Sigmoid colon (tissue), 6 donors: ENCODE measurements at regions not wholly inside any gene's neighbourhood (a gene's known extent, or its start where the extent isn't known, plus 50 kb on each side); places are given as distances from the start of the nearest gene placed in this dataset.

Experiments
- DNase-seq: peaks from one replicate; pipeline ENCODE4 v3.0.0-alpha.2; 2019
- H3K27ac ChIP-seq, 4 donors: fragments of 200-600 bp; sonication (generic); one replicate each; pipeline ENCODE4 v1.5.1; 2016 to 2019; ENCODE audit warnings: mild to moderate bottlenecking in 1 of 4
- H3K27me3 ChIP-seq, 3 donors: fragments of 200-600 bp; sonication (generic); one replicate each; pipeline ENCODE4 v1.5.1; 2019; ENCODE audit warnings: mild to moderate bottlenecking in 1 of 3
- H3K36me3 ChIP-seq, 4 donors: fragments of 200-600 bp; sonication (generic); one replicate each; pipeline ENCODE4 v1.5.1; 2016 to 2019
- H3K4me1 ChIP-seq, 4 donors: fragments of 200-600 bp; sonication (generic); one replicate each; pipeline ENCODE4 v1.5.1; 2017 to 2019
- H3K4me3 ChIP-seq, 4 donors: fragments of 200-600 bp; sonication (generic); one replicate each; pipeline ENCODE4 v1.5.1; 2017 to 2019; ENCODE audit warnings: mild to moderate bottlenecking in 2 of 4, moderate library complexity in 1 of 4
- H3K9me3 ChIP-seq, 4 donors: fragments of 200-600 bp in 3 of 4; sonication (generic) in 3 of 4; one replicate each; pipeline versions ENCODE4 v1.5.1 to v1.6.1; 2013 to 2019
- EP300 ChIP-seq, 4 donors: sonication (generic); formaldehyde crosslinking; IDR thresholded peaks; one replicate each; pipeline ENCODE4 v1.6.1; 2017; ENCODE audit warnings: antibody characterized with exemption in 4 of 4
- POLR2A ChIP-seq, 2 donors: fragments of 450-650 bp; IDR thresholded peaks; one replicate each; pipeline ENCODE4 v1.6.1; 2016; ENCODE audit warnings: antibody characterized with exemption in 2 of 2, mild to moderate bottlenecking in 2 of 2, moderate library complexity in 2 of 2
- POLR2AphosphoS5 ChIP-seq, 4 donors: sonication (generic); formaldehyde crosslinking; IDR thresholded peaks; one replicate each; pipeline ENCODE4 v1.6.1; 2017; ENCODE audit warnings: antibody characterized with exemption in 4 of 4
- WGBS, 2 donors: extraction: QIAGEN DNeasy Blood & Tissue Kit; methylation state at CpG; one replicate each; pipeline ENCODE4 v1.1.7; 2013; 5-methylcytosine and 5-hydroxymethylcytosine counted together
- intact Hi-C: fragments of 100-400 bp; cut with DNase I; formaldehyde crosslinking; loops from one replicate; pipeline ENCODE4 v1.15.1; 2023
- TF ChIP-seq, protein P1 (sequence below), 4 experiments: fragments of 450-650 bp in 3 of 4; fragments of 200-600 bp in 1 of 4; IDR thresholded peaks; one replicate each; pipeline ENCODE4 v1.5.1; 2016 to 2019; ENCODE audit warnings: antibody characterized with exemption in 4 of 4, mild to moderate bottlenecking in 3 of 4, moderate library complexity in 2 of 4
- donor health status: healthy with polysubstance abuse.
- donor health status: healthy.

GRCh38 chr3:147758771-147759170 lies 349.6 kb downstream of the ZIC1 start:
- Histone ChIP-seq H3K4me1 (peaks cover 0 to 63% (median 37%) of the 10 kb centered on the region in 4 donors), H3K27ac (peak overlapping the region; percentile 16 to 68 (median 40)), H3K9me3 (no peaks in the 10 kb centered on the region), H3K36me3 (no peaks in the 10 kb centered on the region), H3K27me3 (no peaks in the 10 kb centered on the region), H3K4me3 (no peak overlapping the region)
- intact Hi-C loops: no loop called here
- 73 to 78% methylated on average over 2 of the region's 2 CpGs for WGBS, 2 donors
- DNase-seq: no peak
- TF ChIP-seq POLR2A (IDR thresholded peaks at IDR 0.05) (no peak), EP300 (IDR thresholded peaks at IDR 0.05) (peak in 1 of 4 donors; percentile 45), POLR2AphosphoS5 (IDR thresholded peaks at IDR 0.05) (peak in 3 of 4 donors; percentile 14 to 75 (median 73))
- TF ChIP-seq, protein P1, sequence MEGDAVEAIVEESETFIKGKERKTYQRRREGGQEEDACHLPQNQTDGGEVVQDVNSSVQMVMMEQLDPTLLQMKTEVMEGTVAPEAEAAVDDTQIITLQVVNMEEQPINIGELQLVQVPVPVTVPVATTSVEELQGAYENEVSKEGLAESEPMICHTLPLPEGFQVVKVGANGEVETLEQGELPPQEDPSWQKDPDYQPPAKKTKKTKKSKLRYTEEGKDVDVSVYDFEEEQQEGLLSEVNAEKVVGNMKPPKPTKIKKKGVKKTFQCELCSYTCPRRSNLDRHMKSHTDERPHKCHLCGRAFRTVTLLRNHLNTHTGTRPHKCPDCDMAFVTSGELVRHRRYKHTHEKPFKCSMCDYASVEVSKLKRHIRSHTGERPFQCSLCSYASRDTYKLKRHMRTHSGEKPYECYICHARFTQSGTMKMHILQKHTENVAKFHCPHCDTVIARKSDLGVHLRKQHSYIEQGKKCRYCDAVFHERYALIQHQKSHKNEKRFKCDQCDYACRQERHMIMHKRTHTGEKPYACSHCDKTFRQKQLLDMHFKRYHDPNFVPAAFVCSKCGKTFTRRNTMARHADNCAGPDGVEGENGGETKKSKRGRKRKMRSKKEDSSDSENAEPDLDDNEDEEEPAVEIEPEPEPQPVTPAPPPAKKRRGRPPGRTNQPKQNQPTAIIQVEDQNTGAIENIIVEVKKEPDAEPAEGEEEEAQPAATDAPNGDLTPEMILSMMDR (IDR thresholded peaks at IDR 0.05): no peak

GRCh38 chr3:147760085-147760484 lies 350.9 kb downstream of the ZIC1 start:
- Histone ChIP-seq H3K4me3 (no peak overlapping the region), H3K27ac (peak overlapping the region in 2 of 4 donors; percentile 48 to 68), H3K36me3 (no peaks in the 10 kb centered on the region), H3K27me3 (no peaks in the 10 kb centered on the region), H3K9me3 (no peaks in the 10 kb centered on the region), H3K4me1 (peaks cover 0 to 61% (median 37%) of the 10 kb centered on the region in 4 donors)
- intact Hi-C loops: no loop called here
- no peak for TF ChIP-seq EP300 (IDR thresholded peaks at IDR 0.05)
- no peak for TF ChIP-seq POLR2A (IDR thresholded peaks at IDR 0.05)
- TF ChIP-seq POLR2AphosphoS5 (IDR thresholded peaks at IDR 0.05): no peak
- TF ChIP-seq, protein P1 (IDR thresholded peaks at IDR 0.05): no peak
- DNase-seq: no peak
- WGBS, 2 donors: 86 to 93% methylated on average over 1 of the region's 1 CpG

DNA sequence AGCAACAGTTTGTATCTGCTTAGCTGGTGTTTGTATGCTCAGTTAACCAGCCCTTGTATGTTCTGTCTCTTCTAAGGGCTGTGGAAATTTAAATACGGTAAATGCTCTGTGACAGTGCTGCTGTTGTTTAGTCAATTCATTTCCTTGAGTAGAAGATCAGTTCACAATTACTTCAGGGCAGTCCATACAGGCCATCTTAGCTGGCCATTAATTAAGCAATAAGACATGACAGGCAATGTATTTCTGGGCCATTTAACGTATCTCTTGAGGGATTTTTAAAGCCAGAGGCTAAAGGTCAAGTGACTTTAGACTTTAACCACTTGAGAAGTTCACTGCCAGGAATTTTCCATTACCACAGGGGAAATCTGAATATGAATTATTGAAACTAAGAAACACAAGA lies 351.8 kb downstream of the ZIC1 start:
- no peak for DNase-seq
- H3K4me3 ChIP-seq: no peak overlapping the region
- no peak overlapping the region for H3K27ac ChIP-seq
- H3K9me3 ChIP-seq: no peaks in the 10 kb centered on the region
- TF ChIP-seq EP300 (IDR thresholded peaks at IDR 0.05) (no peak), POLR2A (IDR thresholded peaks at IDR 0.05) (no peak), POLR2AphosphoS5 (IDR thresholded peaks at IDR 0.05) (no peak)
- TF ChIP-seq, protein P1 (IDR thresholded peaks at IDR 0.05): no peak
- intact Hi-C loops: no loop called here
- no peaks in the 10 kb centered on the region for H3K36me3 ChIP-seq
- H3K27me3 ChIP-seq: no peaks in the 10 kb centered on the region
- 19 to 45% methylated on average over 2 of the region's 2 CpGs for WGBS, 2 donors
- peaks cover 0 to 52% (median 37%) of the 10 kb centered on the region in 4 donors for H3K4me1 ChIP-seq

DNA sequence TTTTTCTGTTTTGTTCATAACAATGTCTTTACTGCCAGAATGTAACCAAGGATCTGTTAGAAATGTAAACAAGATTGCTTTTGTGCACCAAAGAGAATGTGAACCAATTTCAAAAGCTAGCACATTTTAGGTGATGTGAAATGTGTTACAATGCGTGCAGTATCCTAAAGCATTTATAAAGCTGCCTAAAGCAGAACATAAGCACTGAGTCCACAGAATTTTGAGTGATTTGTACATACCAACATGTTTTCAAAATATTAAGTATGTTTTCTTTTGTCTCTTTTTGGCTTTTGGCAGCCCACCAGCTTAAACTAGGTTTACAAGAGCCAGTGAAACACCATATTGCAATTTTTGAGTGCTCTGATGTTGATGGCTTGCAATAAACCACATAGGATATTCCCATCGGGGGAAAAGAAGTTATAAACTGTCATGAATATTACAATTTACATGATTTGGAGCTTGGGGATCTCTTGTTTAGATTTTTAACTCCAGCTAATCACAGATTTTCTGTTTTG lies 364.0 kb downstream of the ZIC1 start:
- no peak overlapping the region for H3K4me3 ChIP-seq
- H3K9me3 ChIP-seq: no peaks in the 10 kb centered on the region
- WGBS, 2 donors: 60 to 70% methylated on average over 2 of the region's 2 CpGs
- no peak for TF ChIP-seq POLR2A (IDR thresholded peaks at IDR 0.05)
- TF ChIP-seq EP300 (IDR thresholded peaks at IDR 0.05): no peak
- TF ChIP-seq, protein P1 (IDR thresholded peaks at IDR 0.05): no peak
- no peak for TF ChIP-seq POLR2AphosphoS5 (IDR thresholded peaks at IDR 0.05)
- intact Hi-C loops: no loop called here
- H3K27ac ChIP-seq: no peak overlapping the region
- H3K36me3 ChIP-seq: no peaks in the 10 kb centered on the region
- no peaks in the 10 kb centered on the region for H3K27me3 ChIP-seq
- no peak for DNase-seq
- peaks cover 0 to 19% (median 8%) of the 10 kb centered on the region in 4 donors for H3K4me1 ChIP-seq

GRCh38 chr3:147775411-147775810 lies 366.2 kb downstream of the ZIC1 start:
- 52 to 69% methylated on average over 2 of the region's 2 CpGs for WGBS, 2 donors
- no peaks in the 10 kb centered on the region for H3K27me3 ChIP-seq
- no peak for DNase-seq
- no peaks in the 10 kb centered on the region for H3K9me3 ChIP-seq
- no peak overlapping the region for H3K27ac ChIP-seq
- H3K4me3 ChIP-seq: no peak overlapping the region
- no peak for TF ChIP-seq POLR2A (IDR thresholded peaks at IDR 0.05)
- TF ChIP-seq, protein P1 (IDR thresholded peaks at IDR 0.05): no peak
- TF ChIP-seq POLR2AphosphoS5 (IDR thresholded peaks at IDR 0.05): no peak
- TF ChIP-seq EP300 (IDR thresholded peaks at IDR 0.05): no peak
- H3K4me1 ChIP-seq: peaks cover 0 to 19% (median 8%) of the 10 kb centered on the region in 4 donors
- intact Hi-C loops: no loop called here
- H3K36me3 ChIP-seq: no peaks in the 10 kb centered on the region
